NCI-H748 (cell line): ENCODE measurements at regions not wholly inside any gene's neighbourhood (a gene's known extent, or its start where the extent isn't known, plus 50 kb on each side); places are given as distances from the start of the nearest gene placed in this dataset.
A peak's percentile ranks its signal among the peaks of the same experiment; 100 is the strongest.

Source experiments
- DNase-seq: peaks from one replicate; lab custom pipeline; 2025; ENCODE audit not compliant: unreplicated experiment; lab: John Stamatoyannopoulos, UW

- no peak for DNase-seq
These were observed 306.6 kb downstream of the SLC6A15 start for GRCh38 chr12:84605983-84606382.

- DNase-seq: no peak
These were observed 308.0 kb downstream of the SLC6A15 start for GRCh38 chr12:84604551-84604950.

- DNase-seq: no peak
These were observed 308.9 kb downstream of the SLC6A15 start for GRCh38 chr12:84603484-84604248.

GRCh38 chr12:84601483-84601882, 311.1 kb downstream of the SLC6A15 start:
- peak; percentile 25 for DNase-seq

GRCh38 chr12:84599539-84599938, 313.1 kb downstream of the SLC6A15 start:
- peak; percentile 68 for DNase-seq

- peak; percentile 72 for DNase-seq
These were observed 316.3 kb downstream of the SLC6A15 start for GRCh38 chr12:84596266-84596665.

- peak; percentile 27 for DNase-seq
These were observed 318.4 kb downstream of the SLC6A15 start for GRCh38 chr12:84594157-84594556.

GRCh38 chr12:84585776-84586395, 326.7 kb downstream of the SLC6A15 start:
- DNase-seq: no peak

GRCh38 chr12:84572196-84572595, 340.4 kb downstream of the SLC6A15 start:
- DNase-seq: no peak

- DNase-seq: no peak
These were observed 350.3 kb downstream of the SLC6A15 start for GRCh38 chr12:84562331-84562730.

GRCh38 chr12:84561351-84561750, 351.2 kb downstream of the SLC6A15 start:
- DNase-seq: no peak

GRCh38 chr12:84554199-84554723, 358.3 kb downstream of the SLC6A15 start:
- DNase-seq: no peak

- no peak for DNase-seq
These were observed 359.1 kb downstream of the SLC6A15 start for GRCh38 chr12:84553331-84554117.

GRCh38 chr12:84551373-84551772, 361.2 kb downstream of the SLC6A15 start:
- DNase-seq: no peak

GRCh38 chr12:84550518-84550917, 362.1 kb downstream of the SLC6A15 start:
- no peak for DNase-seq

- DNase-seq: no peak
These were observed 370.3 kb downstream of the SLC6A15 start for GRCh38 chr12:84542289-84542688.

- DNase-seq: no peak
These were observed 374.9 kb downstream of the SLC6A15 start for GRCh38 chr12:84537666-84538065.

- DNase-seq: no peak
These were observed 399.8 kb downstream of the SLC6A15 start for GRCh38 chr12:84512751-84513150.

- DNase-seq: peak; percentile 48
These were observed 403.7 kb downstream of the SLC6A15 start for GRCh38 chr12:84508851-84509260.

- DNase-seq: peak; percentile 41
These were observed 404.4 kb downstream of the SLC6A15 start for GRCh38 chr12:84507956-84508850.

- DNase-seq: no peak
These were observed 406.3 kb downstream of the SLC6A15 start for GRCh38 chr12:84506282-84506681.
